Amniotic epithelial cell (primary cell): ENCODE measurements at regions not wholly inside any gene's neighbourhood (a gene's known extent, or its start where the extent isn't known, plus 50 kb on each side); places are given as distances from the start of the nearest gene placed in this dataset.
"Not testable (repeated sequence)": the region's sequence is repeated elsewhere in the genome, so short reads cannot be mapped to it uniquely, and the experiment has no call there.

Source experiments
- DNase-seq: peaks from one replicate; pipeline ENCODE4 v3.0.0-alpha.2; 2010; ENCODE audit warnings: low read depth

DNA sequence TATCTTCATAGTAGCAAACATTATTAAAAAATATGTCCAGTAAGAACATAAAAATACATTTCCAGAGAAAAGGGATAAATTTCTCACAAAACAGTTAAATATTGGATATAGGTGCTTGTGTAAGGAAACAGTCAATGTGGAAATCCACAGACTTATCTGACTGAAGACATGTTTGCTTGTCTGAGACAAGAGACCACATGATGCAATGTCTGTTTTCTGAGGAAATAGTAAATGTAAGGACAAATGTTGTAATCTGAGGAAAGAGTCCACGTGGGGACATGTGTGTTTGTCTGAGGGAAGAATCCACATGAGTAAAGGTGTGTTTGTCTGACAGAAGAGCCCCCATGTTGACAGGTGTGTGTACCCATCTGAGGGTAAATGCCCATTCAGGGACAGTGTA lies 1093.2 kb downstream of the TMEM121 start:
- DNase-seq: no peak

DNA sequence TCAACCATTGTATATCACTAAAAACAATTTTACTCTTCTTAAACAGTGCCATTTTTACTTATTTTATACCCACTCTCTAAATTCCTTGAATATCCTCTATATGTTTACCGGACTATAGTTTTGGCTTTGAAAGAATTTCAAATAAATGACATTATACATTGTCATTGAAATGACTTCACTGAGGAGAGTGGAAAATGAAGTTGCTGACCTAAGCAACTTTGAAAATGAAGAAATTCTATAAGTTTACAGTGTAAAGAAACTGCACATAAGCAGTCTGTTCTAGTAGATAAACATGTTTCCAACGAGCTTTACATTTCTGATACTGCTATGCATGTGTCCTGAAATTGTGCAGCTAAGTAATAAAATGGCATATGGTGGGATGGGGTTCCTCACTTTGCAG lies 1094.0 kb downstream of the TMEM121 start:
- no peak for DNase-seq

DNA sequence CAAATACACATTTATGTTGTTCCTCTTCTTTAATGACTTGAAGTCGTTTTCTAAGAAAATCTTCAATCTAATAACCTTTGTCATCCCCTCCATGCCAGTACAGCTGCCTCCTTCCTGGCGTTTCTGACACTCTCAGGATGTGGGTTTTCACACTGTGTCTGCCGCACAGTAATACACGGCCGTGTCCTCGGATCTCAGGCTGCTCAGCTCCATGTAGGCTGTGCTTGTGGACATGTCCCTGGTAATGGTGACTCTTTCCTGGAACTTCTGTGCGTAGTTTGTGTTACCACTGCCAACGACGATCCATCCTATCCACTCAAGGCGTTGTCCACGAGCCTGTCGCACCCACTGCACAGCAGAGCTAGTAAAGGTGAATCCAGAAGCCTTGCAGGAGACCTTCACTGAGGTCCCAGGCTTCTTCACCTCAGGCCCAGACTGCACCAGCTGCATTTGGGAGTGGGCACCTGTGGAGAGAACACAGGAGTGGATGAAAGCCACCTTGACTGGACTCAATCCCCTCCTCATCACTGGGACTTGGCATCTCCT lies 1095.9 kb downstream of the TMEM121 start:
- DNase-seq: no peak

DNA sequence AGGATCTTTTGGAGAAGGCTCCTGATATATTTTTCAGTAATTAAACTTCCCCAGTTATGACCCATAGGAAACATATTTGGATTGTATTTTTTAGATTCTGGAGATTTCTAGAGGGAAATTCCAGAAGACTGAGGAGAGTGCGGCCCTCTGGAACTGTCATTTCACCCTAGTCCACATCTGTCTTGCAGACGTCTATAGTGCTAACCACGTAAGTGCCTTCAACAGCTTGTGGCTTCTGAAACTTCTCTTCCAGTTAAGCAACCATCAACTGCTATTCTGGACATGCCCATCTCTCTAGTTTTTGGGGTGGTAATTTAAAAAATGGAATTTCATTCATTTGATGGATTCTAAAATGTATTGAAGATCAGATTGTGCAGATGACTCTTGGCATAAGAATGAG lies 1098.8 kb downstream of the TMEM121 start:
- DNase-seq: no peak

DNA sequence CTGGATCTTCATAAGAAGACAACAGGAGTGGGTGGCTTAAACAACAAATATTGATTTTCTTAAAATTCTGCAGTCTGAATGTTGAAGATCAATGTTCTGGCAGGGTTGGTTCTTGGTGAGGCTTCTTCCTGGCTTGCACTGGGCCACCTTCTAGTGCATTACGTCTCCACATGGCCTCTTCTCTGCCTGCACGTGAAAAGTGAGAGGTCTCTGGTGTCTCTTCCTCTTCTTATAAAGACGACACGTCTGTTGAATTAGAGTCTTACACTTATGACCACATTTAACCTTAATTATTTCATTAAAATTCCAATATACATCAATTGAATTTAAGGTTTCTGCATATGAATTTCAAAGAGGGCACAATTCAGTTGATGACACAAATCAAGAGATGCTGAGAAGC lies 1100.1 kb downstream of the TMEM121 start:
- not testable (repeated sequence) for DNase-seq

DNA sequence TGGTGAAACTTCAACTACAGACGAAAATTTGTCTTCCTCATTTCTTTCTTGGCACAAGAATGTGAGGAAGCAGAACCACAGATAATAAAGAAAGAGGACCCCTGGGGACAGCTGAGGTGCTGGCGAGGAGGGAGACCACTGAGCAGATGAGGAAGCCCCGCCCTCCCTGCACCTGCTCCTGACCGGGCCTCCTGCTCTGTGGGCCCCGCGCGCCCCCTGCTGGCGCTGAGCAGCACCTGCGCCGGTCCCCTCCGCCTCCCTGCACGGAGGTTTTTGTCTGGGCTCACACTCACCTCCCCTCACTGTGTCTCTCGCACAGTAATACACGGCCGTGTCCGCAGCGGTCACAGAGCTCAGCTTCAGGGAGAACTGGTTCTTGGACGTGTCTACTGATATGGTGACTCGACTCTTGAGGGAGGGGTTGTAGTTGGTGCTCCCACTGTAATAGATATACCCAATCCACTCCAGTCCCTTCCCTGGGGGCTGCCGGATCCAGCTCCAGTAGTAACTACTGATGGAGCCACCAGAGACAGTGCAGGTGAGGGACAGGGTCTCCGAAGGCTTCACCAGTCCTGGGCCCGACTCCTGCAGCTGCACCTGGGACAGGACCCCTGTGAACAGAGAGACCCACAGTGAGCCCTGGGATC lies 1100.7 kb downstream of the TMEM121 start:
- DNase-seq: not testable (repeated sequence)

DNA sequence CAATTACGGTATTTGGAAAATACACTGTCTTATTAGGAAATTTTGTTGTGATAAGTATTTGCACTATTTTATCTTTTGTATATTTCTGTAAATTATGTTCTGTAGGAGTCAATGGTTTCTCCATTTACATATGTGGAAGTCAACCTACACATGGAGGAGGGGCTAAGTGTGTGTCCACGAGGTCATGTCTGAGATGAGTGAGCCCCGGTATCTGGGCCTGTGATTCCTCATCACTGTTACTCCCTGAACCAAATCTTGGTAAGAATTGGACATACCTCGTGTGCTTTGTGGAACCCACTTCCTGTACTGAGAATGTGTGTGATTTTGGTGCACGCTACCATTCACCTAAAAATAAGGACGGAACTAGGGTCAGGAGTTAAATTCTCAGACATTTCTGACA lies 1105.5 kb downstream of the TMEM121 start:
- no peak for DNase-seq

DNA sequence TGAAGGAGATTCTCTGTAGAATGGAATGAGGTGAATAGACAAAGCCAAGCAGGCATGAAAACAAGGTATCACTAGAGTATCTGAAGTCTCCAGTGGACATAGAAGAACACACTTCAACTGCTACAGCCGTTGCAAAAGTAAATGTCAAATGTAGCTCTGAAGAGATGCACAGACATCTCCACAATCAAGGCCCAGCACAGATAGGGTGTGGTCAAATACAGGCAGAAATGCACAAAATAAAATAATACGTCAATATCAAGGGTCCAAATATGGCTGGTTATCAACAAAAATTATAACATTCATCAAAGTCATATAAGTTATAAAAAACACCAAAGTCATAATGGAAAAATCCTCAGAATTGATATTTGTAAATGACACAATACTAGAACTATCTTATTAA lies 1107.3 kb downstream of the TMEM121 start:
- no peak for DNase-seq

DNA sequence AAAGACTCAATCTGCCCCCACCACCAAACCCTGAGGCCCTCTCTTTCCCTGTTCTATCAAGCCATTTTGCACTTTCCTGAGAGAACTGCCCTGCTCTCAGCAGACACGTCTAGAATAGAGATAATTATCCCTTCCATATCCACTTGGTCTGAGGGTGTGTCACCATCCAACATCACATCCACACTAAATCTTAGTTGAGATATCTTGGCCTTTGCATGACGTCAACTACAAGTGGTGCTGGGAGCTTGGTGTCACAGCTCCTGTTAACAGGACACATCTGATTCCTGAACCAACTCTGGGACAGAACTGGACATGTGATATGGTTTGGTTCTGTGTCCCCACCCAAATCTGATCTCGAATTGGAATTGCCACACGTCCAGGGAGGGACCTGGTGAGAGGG lies 1109.2 kb downstream of the TMEM121 start:
- DNase-seq: no peak

DNA sequence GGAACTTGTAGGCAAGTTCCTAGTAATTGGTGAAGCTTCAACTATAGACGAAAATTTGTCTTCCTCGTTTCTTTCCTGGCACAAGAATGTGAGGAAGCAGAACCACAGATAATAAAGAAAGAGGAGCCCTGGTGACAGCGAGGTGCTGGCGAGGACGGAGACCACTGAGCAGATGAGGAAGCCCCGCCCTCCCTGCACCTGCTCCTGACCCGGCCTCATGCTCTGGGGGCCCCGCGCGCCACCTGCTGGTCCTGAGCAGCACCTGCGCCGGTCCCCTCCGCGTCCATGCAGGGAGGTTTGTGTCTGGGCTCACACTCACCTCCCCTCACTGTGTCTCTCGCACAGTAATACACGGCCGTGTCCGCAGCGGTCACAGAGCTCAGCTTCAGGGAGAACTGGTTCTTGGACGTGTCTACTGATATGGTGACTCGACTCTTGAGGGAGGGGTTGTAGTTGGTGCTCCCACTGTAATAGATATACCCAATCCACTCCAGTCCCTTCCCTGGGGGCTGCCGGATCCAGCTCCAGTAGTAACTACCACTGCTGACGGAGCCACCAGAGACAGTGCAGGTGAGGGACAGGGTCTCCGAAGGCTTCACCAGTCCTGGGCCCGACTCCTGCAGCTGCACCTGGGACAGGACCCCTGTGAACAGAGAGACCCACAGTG lies 1112.5 kb downstream of the TMEM121 start:
- DNase-seq: not testable (repeated sequence)

DNA sequence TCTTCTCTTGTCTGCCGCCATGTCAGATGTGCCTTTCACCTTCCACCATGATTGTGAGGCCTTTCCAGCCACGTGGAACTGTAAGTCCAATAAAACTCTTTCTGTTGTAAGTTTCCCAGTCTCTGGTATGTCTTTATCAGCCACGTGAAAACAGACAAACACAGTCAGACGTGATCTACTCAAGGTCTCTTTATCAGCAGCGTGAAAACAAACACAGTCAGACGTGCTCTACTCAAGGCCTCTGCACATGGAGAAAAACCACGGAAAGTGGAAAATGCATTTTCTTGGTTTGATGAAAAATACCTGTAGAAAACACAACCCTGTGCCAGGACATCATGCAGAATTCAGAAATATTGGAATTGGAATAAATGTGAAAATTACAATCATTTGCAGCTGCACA lies 1115.7 kb downstream of the TMEM121 start:
- DNase-seq: no peak

DNA sequence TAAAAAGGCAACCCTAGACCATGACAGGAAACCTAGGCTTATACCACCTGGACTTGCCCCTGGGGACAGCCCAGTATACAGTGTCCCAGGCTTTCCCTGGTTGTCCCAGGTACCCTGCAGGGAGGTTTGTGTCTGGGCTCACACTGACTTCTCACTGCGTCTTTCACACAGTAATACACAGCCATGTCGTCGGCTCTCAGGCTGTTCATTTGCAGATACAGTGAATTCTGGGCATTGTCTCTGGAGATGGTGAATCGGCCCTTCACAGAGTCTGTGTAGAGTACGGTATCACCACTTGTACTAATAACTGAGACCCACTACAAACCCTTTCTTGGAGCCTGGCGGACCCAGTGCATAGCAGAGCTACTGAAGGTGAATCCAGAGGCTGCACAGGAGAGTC lies 1116.6 kb downstream of the TMEM121 start:
- not testable (repeated sequence) for DNase-seq

DNA sequence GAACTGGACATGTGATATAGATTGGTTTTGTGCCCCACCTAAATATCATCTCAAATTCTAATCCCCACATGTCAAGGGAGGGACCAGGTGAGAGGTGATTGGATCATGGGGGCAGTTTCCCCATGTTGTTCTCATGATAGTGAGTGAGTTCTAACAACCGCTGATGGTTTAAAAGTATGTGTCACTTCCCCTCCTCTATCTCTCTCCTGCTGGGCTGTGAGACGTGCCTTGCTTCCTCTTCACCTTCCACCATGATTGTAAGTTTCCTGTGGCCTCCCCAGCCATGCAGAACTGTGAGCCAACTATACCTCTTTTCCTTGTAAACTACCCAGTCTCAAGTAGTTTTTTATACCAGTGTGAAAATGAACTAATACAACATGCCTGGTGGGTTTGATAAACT lies 1122.5 kb downstream of the TMEM121 start:
- DNase-seq: not testable (repeated sequence)

DNA sequence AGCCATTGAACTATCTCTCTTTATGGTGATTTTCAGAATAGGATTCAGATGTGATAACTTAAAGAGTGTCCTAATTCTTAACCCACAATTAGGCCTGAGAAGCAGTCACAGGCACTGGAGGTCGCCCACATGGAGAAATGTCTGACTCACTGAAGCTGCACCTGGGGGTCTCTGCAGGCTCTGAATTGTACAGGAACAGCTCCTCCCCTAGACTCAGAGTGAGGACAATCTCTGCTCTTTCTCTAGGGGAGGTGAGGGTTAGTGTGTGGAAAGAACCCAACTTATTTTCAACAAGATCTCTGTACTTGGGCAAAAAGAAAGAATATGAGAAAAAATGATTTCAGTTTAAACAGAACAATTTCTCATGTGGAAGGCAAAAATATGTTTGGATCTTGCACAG lies 1124.6 kb downstream of the TMEM121 start:
- DNase-seq: no peak

DNA sequence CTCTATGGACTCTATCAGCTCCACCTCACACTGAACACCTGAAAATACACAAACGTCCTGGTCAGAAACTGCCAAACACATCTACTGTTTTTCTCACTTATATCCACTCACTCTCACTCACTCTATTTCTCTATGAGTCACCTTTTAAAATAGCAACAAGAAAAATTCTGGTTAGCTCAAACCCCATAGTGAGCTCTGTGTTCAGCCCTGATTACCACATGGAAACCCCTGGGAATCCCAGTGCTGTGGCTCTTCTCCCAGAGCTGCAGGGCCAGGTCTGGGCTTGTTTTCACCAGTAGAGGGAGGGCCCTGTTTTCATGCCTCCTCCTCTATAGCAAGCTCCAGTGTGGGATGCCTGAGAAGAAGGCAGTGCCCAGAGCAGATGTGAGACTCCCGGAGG lies 1126.1 kb downstream of the TMEM121 start:
- no peak for DNase-seq

DNA sequence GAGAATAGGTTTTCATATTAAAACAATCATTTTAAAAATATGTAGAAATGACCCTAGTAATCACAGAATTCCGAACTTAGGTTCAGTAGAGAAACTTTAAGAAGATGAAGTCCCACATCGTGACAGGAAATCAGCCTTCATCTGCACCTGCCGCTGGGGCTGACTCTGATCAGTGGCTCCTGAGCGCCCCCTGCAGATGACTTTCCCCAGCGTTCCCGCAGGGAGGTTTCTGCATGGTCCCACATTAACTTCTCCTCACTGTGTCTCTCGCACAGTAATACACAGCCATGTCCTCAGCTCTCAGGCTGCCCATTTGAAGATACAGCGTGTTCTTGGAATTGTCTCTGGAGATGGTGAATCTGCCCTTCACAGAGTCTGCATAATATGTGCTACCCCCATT lies 1131.1 kb downstream of the TMEM121 start:
- no peak for DNase-seq

DNA sequence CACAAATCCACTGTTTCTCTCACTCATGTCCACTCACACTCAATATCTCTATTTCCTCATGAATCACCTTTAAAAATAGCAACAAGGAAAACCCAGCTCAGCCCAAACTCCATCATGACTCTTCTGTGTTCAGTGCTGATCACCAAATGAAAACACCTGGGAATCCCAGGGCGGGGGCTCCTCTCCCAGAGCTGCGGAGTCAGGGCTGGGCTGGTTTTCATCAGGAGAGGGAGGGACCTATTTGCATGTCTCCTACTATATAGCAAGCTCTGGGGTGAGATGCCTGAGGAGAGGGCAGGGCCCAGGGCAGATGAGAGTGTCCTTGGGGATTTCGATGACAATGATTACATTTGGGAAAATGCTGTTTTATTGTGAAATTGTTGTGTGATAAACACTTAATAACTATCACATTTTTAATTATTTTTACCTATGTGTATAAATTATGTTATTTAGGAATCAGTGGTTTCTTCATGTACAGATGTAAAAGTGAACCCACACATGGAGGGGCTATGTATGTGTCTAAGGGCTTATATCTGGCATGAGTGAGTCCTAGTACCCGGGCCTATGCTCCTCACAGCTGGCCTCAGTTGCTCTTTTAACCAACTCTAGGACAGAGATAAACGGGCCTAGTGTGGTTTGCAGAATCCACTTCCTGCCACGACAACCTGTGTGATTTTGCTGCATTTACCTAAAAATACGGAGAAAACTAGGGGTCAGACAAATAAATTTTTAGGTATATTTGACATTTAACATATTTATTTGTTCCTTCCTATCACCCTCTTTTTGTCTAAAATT lies 1131.9 kb downstream of the TMEM121 start:
- not testable (repeated sequence) for DNase-seq

DNA sequence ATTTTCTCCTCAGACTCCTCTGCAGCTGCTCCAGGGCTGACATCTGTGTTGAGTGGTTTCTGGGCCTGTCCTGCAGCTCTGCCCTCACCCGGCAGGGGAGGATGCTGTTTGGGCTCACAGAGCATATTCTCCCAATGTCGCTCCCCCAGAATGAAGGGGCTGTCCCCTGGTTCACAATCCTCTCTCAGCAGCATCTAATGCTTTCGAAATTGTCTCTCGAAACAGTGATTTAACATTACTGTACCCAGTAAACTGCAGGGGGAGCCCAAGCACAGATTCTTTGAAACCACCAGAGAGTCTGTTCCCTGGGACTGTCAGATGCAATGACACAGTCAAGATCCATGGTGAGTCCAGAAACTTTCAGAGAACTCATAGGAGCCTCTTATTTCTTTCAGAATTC lies 1135.2 kb downstream of the TMEM121 start:
- DNase-seq: not testable (repeated sequence)

DNA sequence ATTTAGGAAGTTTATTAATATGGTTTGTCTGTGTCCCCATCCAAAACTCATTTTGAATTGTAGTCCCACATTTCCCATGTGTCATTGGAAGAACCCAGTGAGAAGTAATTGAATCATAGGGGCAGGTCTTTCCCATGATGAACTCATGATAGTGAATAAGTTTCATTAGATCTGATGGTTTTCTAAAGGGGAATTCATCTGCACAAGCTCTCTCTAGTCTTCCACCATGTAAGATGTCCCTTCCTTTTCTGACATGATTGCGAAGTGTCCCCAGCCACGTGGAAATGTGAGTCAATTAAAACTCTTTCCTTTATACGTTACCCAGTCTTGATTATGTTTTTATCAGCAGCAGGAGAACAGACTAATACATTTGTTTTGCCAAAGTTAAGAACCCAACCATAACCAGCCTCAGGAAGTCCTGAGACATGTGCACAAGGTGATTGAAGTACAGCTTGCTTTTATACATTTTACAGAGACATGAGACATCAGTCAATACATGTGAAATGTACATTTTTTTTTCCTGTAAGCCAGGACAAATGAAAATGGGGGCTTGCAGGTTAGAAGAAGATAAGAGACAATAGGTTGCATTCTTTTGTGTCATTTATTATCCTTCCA lies 1136.7 kb downstream of the TMEM121 start:
- no peak for DNase-seq

DNA sequence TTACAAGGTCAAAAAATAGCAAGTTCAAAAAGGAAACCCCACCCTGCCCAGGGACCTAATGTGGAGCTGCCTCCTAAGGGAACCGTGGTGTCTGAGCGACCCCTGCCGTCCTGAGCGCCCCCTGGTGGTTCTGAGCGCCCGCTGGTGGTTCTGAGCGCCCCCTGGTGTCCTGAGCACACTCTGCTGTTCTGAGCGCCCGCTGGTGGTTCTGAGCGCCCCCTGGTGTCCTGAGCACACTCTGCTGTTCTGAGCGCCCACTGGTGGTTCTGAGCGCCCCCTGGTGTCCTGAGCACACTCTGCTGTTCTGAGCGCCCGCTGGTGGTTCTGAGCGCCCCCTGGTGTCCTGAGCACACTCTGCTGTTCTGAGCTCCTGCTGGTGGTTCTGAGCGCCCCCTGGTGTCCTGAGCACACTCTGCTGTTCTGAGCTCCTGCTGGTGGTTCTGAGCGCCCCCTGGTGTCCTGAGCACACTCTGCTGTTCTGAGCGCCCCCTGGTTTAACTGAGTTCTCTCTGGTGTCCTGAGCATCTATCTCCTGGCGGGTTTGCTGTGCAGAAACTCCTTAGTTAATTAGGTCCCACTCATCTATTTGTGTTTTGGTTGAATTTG lies 1137.5 kb downstream of the TMEM121 start:
- DNase-seq: not testable (repeated sequence)

DNA sequence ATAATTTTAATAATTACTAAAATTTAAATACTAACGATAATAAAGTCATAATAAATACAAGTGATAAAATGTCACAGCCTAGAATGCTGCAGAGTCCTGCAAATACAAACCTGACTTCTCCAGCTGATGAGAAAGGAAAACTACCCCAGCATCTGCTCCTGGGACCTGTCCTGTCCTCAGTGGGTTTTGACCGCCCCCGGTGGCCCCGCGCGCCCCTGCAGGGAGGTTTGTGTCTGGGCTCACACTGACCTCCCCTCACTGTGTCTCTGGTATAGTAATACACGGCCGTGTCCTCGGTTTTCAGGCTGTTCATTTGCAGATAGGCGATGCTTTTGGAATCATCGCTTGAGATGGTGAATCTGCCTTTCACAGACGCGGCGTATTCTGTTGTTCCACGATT lies 1139.4 kb downstream of the TMEM121 start:
- DNase-seq: no peak

DNA sequence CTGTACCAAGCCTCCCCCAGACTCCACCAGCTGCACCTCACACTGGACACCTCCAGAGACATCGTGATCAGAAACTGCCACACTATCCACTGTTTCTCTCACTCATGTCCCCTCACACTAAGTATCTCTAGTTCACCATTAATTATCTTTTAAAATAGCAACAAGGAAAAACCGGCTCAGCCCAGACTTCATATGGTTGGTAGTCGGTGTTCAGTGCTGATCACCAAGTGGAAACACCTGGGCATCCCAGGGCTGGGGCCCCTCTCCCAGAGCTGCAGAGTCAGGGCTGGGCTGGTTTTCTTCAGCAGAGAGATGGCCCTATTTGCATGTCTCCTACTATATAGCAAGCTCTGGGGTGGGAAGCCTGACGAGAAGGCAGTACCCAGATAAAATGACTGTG lies 1140.0 kb downstream of the TMEM121 start:
- DNase-seq: no peak
